ENCODE measurements at regions not wholly inside any gene's neighbourhood (a gene's known extent, or its start where the extent isn't known, plus 50 kb on each side); places are given as distances from the start of the nearest gene placed in this dataset.

DNA sequence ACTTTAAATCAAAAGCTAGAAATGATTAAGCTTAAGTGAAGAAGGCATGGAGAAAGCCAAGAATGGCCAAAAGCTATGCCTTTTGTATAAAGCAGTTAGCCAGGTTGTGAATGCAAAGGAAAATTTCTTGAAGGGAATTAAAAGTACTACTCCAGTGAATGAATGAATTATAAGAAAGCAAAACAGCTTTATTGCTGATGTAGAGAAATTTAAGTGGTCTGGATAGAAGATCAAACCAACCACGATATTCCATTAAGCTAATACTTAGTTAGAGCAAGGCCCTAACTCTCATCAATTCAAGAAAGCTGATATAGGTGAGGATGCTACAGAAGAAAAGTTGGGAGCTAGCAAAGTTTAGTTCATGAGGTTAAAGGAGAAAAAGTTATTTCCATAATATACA is 988.5 kb upstream of the ADGRB3 start (continued):
- TF ChIP-seq HDAC2 (IDR thresholded peaks at IDR 0.05; ENCODE audit: borderline replicate concordance in 1 of 2, low read depth in 2 of 2, low read length in 2 of 2) (no peak), BRCA1 (IDR thresholded peaks at IDR 0.05; ENCODE audit: low read depth, low read length) (no peak), CBX5 (IDR thresholded peaks at IDR 0.05; ENCODE audit: low read depth, low read length) (no peak)

Data from H1 (cell line).